HG02973 (cell line): ENCODE measurements at regions not wholly inside any gene's neighbourhood (a gene's known extent, or its start where the extent isn't known, plus 50 kb on each side); places are given as distances from the start of the nearest gene placed in this dataset.

Experiments
- ATAC-seq: cut with Tn5 transposase; IDR thresholded peaks from one replicate; pipeline ENCODE4 v1.9.1; 2021; ENCODE audit warnings: moderate library complexity; ENCODE audit not compliant: unreplicated experiment

DNA sequence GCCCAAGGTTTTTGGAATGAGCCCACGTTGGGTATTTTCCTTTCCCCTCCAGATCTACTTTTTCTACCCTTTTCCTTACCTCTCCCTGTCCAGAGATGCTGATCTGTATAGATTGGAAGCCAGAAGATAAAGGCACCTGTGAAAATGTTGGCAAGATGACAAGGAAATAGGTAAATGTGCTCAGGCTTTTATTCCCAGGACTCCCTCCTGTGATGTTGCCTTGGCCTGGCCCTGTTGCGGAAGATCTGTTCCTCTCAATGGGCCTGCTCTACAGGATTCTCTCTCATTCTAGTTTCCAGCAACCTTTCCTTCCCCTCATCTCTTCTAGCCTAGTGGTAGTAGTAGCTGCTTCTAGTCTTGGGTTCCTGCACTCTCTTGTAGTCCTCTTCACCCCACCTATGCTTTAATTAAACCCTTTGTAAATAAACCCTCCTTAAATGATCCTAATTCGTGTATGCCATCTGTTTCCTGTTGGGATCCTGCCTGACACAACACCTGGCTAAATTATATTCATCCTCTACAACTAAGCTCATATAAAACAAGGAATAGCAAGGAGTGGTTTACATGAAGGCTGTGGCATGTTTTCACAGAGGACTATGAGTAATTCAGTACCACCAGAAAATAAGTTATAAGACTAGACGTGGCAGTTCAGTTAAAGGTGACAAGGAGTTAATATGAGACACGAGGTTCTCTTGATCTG, 95.7 kb upstream of the MAOA start:
- ATAC-seq: no peak

DNA sequence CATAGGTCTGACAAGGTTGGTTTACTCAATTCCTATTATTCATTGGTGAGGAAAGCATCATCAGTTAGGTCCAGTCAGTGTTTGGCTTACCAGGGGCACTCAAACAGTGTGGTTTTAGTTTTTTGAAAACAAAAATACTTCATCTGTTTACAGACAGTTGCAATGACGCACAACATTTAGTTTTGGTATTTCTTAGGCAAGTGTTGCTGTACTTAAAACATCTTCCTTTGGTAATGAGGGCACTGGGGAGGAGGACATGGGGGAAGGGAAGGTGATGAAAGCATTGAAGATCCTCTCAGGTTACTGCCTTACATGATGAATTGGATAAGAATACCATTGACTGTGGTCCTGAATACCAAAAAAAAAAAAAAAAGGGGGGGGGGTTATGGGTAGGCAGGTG, 93.7 kb upstream of the MAOA start:
- ATAC-seq: no peak

DNA sequence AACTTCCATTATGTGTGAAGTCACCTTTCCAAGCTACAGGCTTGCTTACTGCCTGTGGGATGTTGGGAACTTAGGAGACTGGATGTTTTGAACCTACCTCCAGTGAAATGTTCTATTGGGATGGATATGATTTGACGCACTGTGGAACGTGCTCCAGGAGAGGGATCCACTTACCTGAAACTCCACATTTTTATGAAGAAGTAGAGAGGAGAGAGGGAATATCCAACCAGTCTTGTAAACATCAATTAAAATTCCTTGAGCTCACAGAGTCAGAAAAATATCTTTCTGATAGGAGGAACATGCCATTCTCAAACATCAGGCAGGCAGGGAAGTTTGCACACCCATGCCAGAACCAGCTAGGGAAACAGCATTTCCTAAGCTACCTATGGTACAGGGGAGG, 91.1 kb upstream of the MAOA start:
- no peak for ATAC-seq

DNA sequence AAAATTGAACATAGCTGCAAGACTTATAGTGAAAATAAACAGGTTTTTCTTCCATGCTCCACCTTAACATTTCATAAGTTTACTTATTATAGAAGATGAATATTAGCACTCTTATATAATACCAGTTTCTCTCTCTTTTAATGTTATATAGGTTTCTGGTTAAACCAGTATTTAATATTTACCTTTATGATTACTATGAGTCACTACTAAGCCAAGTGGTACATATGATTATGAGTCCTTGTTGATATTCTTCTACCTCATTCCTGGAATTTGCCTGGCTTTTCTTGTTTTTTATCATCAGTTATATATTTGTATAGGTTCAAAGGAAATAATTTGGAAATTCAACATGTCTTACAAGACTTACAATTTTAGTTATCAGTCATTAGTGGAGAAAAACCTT, 89.9 kb upstream of the MAOA start:
- no peak for ATAC-seq

DNA sequence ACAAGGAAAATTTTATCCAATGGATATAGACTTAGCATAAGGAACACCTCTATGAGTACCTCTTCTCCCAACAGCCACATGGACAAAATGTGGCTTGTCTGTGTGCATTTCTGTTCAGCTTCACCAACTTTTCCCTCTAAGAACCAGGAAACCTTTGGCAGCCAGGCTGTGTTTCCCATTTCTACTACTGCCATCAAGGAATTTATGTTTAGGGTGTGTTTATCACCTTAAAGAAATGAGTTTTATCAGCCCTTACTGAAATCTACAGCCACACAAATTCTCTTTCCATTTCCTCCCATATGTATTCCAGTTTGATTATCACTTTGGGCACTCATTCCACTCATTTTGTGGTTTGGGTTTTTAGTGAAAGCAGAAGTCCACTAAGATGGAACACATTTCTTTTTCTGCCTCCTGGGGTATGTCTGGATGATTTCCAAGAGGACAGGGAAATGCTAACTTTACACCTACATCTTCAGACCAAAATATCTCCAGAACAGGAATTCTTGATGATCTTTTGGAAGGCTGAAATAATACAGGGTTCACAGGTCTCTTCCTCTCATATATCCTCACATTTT, 82.6 kb upstream of the MAOA start:
- no peak for ATAC-seq

DNA sequence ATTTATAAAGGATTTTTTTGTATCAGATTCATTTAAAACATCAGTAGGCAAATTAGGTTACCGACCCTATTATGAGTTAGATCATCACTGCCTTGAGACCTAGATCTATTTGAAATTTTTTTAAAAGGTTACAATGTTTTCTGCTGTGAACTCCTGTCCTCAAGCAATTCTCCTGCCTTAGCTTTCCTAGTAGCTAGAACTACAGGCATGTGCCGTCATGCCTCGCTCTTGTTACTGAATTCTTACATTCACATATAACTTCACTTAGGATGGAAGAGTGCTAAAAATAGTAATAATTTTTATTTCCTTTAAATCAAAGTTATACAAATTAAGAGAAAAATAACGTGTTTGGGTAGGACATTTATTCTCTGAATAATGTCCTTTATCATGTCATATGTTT, 75.5 kb upstream of the MAOA start:
- ATAC-seq: no peak

DNA sequence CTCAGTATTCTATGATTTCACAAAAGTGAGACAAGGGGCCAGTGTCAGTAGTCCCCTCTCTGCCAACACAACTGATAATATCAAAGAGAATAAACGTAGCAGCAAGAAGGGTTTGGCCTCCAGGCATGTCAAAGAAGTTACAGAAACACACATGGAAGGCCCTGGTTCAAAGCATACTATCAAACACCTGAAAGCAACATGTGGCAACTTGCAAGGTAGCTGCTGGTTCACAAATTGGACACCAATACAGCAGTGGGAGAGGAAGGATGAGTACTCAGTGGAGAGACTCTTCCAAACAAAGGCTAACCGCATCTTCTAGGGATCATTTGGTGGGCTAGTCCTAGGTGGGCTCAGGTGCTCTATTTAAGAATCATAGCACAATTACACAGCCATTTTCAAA, 74.9 kb upstream of the MAOA start:
- no peak for ATAC-seq

DNA sequence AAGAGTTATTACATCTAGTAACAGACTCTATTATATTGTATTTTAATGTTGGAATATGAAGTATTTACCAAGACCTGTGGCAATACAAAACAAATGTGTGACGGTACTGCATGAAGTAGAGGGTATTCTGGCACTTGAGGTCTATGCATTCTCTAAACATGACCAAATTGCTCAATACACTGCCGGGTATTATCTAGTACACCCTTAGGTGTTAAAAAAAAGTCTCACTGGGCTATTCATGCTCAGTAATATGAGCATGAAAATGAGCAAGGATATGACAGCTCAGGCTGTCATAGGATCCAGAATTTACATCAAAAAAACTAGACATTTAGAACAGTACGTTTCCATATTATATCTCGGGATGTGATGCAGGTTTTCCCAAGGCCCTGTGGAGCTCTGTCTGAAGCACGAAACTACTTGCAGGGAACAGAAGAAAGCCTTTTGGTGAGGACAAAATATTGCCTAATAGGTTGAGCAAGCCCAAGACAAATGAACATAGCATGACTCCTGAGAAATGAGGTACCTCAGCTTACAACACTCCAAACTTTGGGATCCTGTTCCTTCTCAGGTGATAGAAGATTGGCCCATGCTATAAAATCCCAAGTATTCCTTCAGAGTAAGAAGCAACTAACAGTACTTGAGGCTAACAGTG, 74.1 kb upstream of the MAOA start:
- no peak for ATAC-seq

DNA sequence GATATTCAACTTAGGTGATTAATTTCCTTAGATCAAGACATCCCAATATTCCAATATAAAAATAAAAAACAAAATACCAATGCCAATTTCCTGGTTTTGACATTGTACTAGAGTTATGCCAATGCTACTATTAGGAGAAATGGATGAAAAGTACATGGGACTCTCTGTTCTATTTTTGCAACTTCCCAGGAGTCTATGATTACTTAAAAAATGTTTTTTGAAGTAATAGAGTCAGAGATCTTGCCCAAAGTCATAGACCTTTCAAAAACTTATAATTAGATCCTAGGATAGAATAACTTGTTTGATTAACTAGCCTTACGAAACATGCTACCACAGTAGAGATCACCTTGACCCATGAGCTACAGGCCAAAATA, 73.6 kb upstream of the MAOA start:
- no peak for ATAC-seq

DNA sequence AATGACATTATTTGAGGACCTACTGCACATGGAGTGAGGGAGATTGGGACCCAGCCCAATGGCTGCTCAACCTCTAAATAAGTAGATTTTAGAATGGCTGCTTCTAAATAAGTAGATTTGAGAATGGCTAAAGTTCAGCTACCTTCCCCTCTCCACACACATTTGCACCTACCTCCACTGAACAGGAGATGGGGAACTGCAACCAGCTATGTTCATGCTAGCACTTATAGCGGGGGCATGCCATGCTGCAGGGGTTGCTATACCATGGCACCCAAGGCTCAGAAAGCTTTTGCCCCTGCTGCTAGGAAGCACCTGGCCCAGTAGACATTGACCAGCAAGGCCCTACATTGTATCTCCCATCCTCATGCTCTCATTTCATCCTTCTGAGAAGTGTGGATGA, 70.2 kb upstream of the MAOA start:
- ATAC-seq: no peak

DNA sequence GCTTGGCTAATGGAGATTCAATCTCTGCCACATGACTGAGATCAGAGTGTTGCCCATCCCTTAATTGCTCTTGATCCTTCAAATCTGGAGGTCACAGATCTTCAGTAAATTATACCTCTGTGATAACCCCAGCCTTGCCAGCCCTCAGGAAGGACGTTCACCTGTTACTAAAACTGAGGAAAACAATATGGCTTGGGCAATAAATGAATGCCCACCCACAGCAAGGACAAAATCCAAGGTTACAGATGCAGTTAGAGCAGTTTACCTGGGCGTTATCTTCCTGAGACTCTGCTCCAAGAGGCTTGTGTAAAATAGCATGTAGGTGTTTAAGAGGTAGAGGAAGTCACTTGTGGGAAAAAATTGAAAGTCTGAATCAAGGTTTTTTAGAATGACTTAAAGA, 69.3 kb upstream of the MAOA start:
- ATAC-seq: no peak

DNA sequence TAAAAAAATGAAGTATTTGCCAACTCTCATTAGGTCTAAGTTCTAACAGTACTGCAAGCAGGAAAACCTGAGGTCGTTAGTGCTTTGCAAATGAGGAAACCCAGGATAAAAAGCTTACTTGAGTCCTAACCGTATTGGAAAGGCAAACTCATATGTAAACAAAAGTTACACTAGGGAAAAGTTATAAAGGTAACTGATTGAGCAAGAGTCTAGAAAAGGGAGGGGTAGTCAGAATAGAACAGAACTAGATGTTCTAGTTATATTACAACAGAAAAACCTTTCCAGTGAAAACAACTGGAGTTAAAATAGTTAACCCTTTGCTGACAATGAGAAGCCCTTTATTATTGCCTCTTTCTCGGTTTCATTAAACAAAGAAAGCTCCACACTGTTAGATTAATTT, 66.4 kb upstream of the MAOA start:
- no peak for ATAC-seq

DNA sequence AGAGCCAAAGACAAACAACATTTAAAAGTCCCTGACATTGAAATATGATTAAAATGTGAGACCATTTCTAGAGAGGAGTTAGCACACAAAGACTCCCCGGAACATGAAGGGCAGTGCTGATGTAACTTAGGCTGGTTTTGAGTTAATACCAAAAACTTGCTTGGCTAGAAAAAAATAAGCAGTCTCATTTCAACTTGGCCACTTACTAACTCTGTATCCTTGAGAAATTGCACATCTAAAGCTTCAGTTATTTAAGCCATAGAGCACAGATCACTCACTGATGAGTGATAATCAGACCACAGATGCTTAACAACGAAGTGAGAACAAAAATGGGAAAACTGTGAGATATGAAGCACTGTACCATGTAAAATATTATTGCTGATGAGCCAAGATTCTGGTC, 65.9 kb upstream of the MAOA start:
- no peak for ATAC-seq

DNA sequence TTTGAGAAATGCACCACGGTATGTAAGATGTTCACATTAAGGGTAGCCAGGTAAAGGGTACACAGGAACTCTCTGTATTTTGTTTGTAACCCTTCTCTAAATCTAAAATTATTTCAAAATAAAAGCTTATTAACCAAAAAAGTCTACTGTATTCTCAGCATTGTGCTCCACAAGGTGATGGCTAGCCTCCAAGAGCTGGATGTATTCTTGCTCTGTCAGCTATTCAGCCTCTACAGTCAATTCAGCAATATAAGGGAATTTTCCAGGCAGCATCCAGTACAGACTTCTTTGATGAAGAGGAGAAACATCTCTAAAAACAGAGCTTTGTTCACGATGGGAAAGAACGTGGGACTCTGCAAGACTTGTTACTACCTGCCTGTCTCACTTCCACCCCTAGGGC, 63.5 kb upstream of the MAOA start:
- no peak for ATAC-seq

DNA sequence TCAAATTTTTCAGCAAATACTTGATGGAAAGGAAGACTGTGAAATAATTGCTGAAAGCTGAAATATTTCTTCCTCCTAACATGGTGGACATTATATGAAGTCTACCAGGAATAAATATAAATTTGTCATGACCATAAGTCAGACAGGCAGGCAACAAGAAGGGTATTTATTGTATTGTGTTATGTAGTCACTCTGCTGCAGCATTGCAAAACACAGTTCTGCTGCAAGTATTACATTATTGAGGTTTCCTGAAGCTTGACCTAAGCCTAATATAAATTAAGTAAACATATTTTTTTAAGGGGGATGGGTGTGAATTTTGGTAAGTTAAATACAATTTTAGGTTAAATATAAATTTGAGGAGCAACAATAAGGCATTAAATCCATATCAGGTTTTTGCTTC, 60.2 kb upstream of the MAOA start:
- no peak for ATAC-seq

DNA sequence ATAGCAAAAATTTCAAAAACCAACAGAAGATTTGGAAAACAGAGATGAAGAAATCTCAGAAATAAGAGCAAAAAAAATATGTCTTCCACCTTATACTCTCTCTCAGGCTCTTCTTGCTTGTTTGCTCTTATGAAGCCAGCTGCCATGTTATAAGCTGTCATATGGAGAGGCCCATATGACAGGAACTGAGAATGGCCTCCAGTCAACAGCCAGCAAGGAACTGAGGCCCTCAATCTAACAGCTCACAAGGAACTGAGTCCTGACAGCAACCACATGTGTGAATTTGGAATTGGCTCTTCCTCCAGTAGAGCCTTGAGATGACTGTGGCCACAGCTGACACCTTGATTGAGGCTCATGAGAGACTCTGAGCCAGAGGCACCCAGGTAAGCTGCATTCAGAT, 51.3 kb upstream of the MAOA start:
- no peak for ATAC-seq

DNA sequence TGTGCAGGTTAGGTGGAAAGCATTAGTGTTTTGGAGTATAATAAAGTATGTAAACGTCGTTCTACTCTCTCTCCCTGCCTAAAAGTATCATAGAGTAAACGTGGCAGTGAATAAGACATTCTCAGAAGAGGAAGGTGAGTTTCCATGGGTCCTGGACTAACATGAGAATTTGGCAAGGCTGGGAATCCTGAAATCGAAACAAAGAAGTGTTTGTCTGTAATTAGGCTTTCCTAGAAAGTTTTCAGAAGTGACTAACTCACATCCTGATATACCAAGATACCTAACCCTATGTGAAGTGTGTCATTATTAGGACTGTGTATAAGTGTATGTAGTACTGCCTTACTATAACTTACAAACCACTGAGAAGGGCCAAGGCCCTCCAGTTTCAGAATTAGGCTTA, 50.7 kb upstream of the MAOA start:
- no peak for ATAC-seq
